ENCODE measurements at regions not wholly inside any gene's neighbourhood (a gene's known extent, or its start where the extent isn't known, plus 50 kb on each side); places are given as distances from the start of the nearest gene placed in this dataset.

- TF ChIP-seq CTCF (IDR thresholded peaks at IDR 0.05) = no peak
- TF ChIP-seq POLR2A (IDR thresholded peaks at IDR 0.05) = no peak
Measured at GRCh38 chr18:60506682-60507081, 134.1 kb upstream of the MC4R start.

Measured in body of pancreas (tissue), 4 donors.